Lower leg skin (tissue), 4 donors: ENCODE measurements at regions not wholly inside any gene's neighbourhood (a gene's known extent, or its start where the extent isn't known, plus 50 kb on each side); places are given as distances from the start of the nearest gene placed in this dataset.

Experiments
- DNase-seq, 2 donors: peaks; one replicate each; pipeline ENCODE4 v3.0.0-alpha.2; 2019; ENCODE audit warnings: low spot score in 2 of 2
- H3K4me3 ChIP-seq: fragments of 200-600 bp; sonication (generic); 2 replicates; pipeline ENCODE4 v1.5.1; 2017; ENCODE audit warnings: mild to moderate bottlenecking, low read depth; ENCODE audit not compliant: poor library complexity, severe bottlenecking
- CTCF ChIP-seq, 3 donors: fragments of 450-650 bp; IDR thresholded peaks; one replicate each; pipeline ENCODE4 v1.5.1; 2016; ENCODE audit warnings: antibody characterized with exemption in 3 of 3, mild to moderate bottlenecking in 3 of 3, moderate library complexity in 2 of 3
- POLR2A ChIP-seq, 2 donors: fragments of 450-650 bp; IDR thresholded peaks; one replicate each; pipeline ENCODE4 v1.6.1; 2016 to 2017; ENCODE audit warnings: antibody characterized with exemption in 2 of 2, mild to moderate bottlenecking in 1 of 2, moderate library complexity in 1 of 2
- WGBS, 2 donors: methylation state at CpG; one replicate each; pipeline ENCODE4 v1.1.5; 2018; 5-methylcytosine and 5-hydroxymethylcytosine counted together
- intact Hi-C: fragments of 100-400 bp; cut with DNase I; formaldehyde crosslinking; loops from one replicate; pipeline ENCODE4 v1.15.0; 2023; ENCODE audit warnings: low total_unique reads

- no peak for TF ChIP-seq POLR2A (IDR thresholded peaks at IDR 0.05)
- no peak for TF ChIP-seq CTCF (IDR thresholded peaks at IDR 0.05)
- no peak for DNase-seq
- WGBS, 2 donors = 2 to 3% methylated on average over 42 to 79 of the region's 113 CpGs
- intact Hi-C loops = no loop called here
- H3K4me3 ChIP-seq = peak overlapping the region; percentile 42
Measured at GRCh38 chr21:38660333-38661196, 145.2 kb upstream of the ETS2 start.

DNA sequence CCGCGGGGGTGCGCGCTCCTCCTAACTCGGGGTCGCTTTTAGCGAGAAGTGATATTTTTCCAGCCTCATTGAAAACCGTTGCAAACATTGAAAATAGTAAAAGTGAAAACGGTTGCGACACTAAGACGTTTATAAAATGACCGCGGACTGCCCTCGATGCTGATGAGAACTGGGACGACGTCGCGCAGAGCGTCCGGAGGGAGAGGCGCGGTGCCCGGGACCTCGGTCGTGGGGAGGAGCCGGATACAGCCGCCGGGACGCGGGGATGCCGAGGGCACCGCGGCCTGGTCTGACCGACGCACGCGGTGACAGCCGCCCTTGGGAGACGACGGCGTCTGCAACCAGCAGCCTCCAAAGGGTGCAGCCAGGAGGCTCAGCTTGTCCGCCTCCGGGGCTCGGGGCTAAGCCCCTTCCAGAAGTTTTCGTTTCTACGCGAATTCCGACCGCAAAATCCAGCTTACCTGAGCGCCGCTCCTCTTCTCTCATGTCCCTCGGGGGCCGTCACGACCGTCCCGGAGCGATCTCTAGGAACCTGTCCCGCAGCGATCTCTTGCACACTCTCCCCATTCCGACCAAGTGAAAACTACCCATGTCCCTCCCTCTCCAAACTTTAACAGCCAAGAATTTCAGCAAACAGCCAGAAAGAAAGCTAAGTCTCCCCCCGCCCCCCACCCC, 144.4 kb upstream of the ETS2 start:
- no peak for TF ChIP-seq CTCF (IDR thresholded peaks at IDR 0.05)
- TF ChIP-seq POLR2A (IDR thresholded peaks at IDR 0.05) = no peak
- peak overlapping the region; percentile 42 for H3K4me3 ChIP-seq
- DNase-seq = no peak
- intact Hi-C loops = no loop called here
- WGBS, 2 donors = 1% methylated on average over 54 to 61 of the region's 61 CpGs

GRCh38 chr21:38661889-38662568, 143.7 kb upstream of the ETS2 start:
- WGBS, 2 donors = 29% methylated on average over 8 of the region's 8 CpGs
- H3K4me3 ChIP-seq = no peak overlapping the region
- DNase-seq = no peak
- TF ChIP-seq POLR2A (IDR thresholded peaks at IDR 0.05) (no peak), CTCF (IDR thresholded peaks at IDR 0.05) (no peak)
- intact Hi-C loops = no loop called here

DNA sequence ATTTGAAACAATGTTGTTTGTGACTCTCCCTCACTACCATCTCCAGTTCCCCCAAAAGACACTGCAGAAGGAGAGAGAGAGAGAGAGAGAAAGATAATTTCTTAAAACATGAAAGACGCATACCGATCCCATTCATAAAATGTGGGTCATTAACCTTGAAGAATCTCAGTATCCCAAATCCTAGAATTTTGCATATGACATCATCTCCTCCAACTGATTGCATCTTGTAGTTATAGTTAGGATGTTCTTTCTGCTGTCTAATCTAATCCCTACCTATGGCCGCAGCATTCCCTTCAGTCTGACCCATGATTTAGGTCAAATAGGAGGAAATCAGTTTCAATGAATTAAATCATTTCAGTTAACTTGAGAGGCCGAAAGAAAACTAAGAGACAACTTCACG, 142.4 kb upstream of the ETS2 start:
- intact Hi-C loops = no loop called here
- WGBS, 2 donors = 77 to 83% methylated on average over 5 of the region's 5 CpGs
- DNase-seq = no peak
- no peak overlapping the region for H3K4me3 ChIP-seq
- no peak for TF ChIP-seq CTCF (IDR thresholded peaks at IDR 0.05)
- no peak for TF ChIP-seq POLR2A (IDR thresholded peaks at IDR 0.05)

- H3K4me3 ChIP-seq = no peak overlapping the region
- intact Hi-C loops = no loop called here
- 61 to 72% methylated on average over 4 of the region's 4 CpGs for WGBS, 2 donors
- DNase-seq = no peak
- TF ChIP-seq CTCF (IDR thresholded peaks at IDR 0.05) = no peak
- TF ChIP-seq POLR2A (IDR thresholded peaks at IDR 0.05) = no peak
Measured at GRCh38 chr21:38664315-38664714, 141.4 kb upstream of the ETS2 start.
